Glutamatergic neuron (in vitro differentiated cells): ENCODE measurements at regions not wholly inside any gene's neighbourhood (a gene's known extent, or its start where the extent isn't known, plus 50 kb on each side); places are given as distances from the start of the nearest gene placed in this dataset.

Experiments used
- DNase-seq: peaks from one replicate; pipeline ENCODE4 v3.0.0; 2022
- H3K27ac Mint-ChIP-seq: one replicate; pipeline ENCODE4 v1.8.0; 2020; ENCODE audit warnings: mild to moderate bottlenecking, mixed read lengths, inconsistent platforms; ENCODE audit not compliant: unreplicated experiment
- H3K27me3 Mint-ChIP-seq: one replicate; pipeline ENCODE4 v1.8.0; 2020; ENCODE audit warnings: mild to moderate bottlenecking, moderate library complexity, mixed read lengths, inconsistent platforms; ENCODE audit not compliant: unreplicated experiment
- H3K36me3 Mint-ChIP-seq: one replicate; pipeline ENCODE4 v1.8.0; 2020; ENCODE audit warnings: mild to moderate bottlenecking, mixed read lengths, inconsistent platforms; ENCODE audit not compliant: unreplicated experiment
- H3K4me1 Mint-ChIP-seq: one replicate; pipeline ENCODE4 v1.8.0; 2020; ENCODE audit warnings: mild to moderate bottlenecking, low read depth, mixed read lengths, inconsistent platforms; ENCODE audit not compliant: unreplicated experiment
- H3K4me3 Mint-ChIP-seq: one replicate; pipeline ENCODE4 v1.8.0; 2020; ENCODE audit warnings: mild to moderate bottlenecking, mixed read lengths, inconsistent platforms; ENCODE audit not compliant: unreplicated experiment
- H3K9me3 Mint-ChIP-seq: one replicate; pipeline ENCODE4 v1.8.0; 2020; ENCODE audit warnings: mild to moderate bottlenecking, moderate library complexity, mixed read lengths, inconsistent platforms; ENCODE audit not compliant: unreplicated experiment
- CTCF ChIP-seq: fragments of 200-600 bp; sonication (generic); IDR thresholded peaks from one replicate; pipeline ENCODE4 v1.5.0; 2021; ENCODE audit not compliant: partially characterized antibody, unreplicated experiment

- H3K27ac Mint-ChIP-seq: no peak overlapping the region
- no peak for DNase-seq
- H3K27me3 Mint-ChIP-seq: no peaks in the 10 kb centered on the region
- H3K4me1 Mint-ChIP-seq: no peaks in the 10 kb centered on the region
- no peak overlapping the region for H3K4me3 Mint-ChIP-seq
- no peaks in the 10 kb centered on the region for H3K9me3 Mint-ChIP-seq
- TF ChIP-seq CTCF: no peak
- no peaks in the 10 kb centered on the region for H3K36me3 Mint-ChIP-seq
Observed at GRCh38 chr11:42253156-42253555, 793.7 kb upstream of the LRRC4C start.

- Mint-ChIP-seq H3K4me1 (no peaks in the 10 kb centered on the region), H3K4me3 (no peak overlapping the region), H3K27me3 (no peaks in the 10 kb centered on the region), H3K9me3 (no peaks in the 10 kb centered on the region), H3K27ac (no peak overlapping the region), H3K36me3 (no peaks in the 10 kb centered on the region)
- no peak for TF ChIP-seq CTCF
- no peak for DNase-seq
Observed at GRCh38 chr11:42255906-42256305, 796.5 kb upstream of the LRRC4C start.

DNA sequence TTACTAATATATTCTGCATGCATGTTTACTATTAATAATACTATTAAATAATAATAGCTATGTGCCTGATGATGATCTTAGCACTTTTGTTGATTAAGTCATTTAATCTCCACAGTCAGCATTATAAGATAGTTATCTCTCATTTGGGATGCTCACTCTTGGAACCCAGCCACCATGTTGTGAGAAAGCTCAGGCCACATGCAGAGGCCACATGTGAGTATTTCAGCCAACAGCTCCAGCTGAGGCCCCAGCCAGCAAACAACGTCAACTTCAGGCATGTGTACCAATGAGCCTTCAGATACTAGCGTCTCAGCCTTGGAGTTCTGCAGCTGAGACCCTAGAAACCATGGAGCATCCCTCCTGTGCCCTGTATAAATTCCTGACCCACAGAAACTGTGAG, 798.1 kb upstream of the LRRC4C start:
- no peaks in the 10 kb centered on the region for H3K9me3 Mint-ChIP-seq
- H3K4me3 Mint-ChIP-seq: no peak overlapping the region
- TF ChIP-seq CTCF: no peak
- DNase-seq: no peak
- H3K27ac Mint-ChIP-seq: no peak overlapping the region
- H3K4me1 Mint-ChIP-seq: no peaks in the 10 kb centered on the region
- H3K27me3 Mint-ChIP-seq: no peaks in the 10 kb centered on the region
- no peaks in the 10 kb centered on the region for H3K36me3 Mint-ChIP-seq

- TF ChIP-seq CTCF: no peak
- Mint-ChIP-seq H3K27ac (no peak overlapping the region), H3K4me3 (no peak overlapping the region), H3K36me3 (no peaks in the 10 kb centered on the region), H3K27me3 (peaks cover 1% of the 10 kb centered on the region), H3K4me1 (no peaks in the 10 kb centered on the region), H3K9me3 (no peaks in the 10 kb centered on the region)
- no peak for DNase-seq
Observed at GRCh38 chr11:42265072-42265471, 805.6 kb upstream of the LRRC4C start.

DNA sequence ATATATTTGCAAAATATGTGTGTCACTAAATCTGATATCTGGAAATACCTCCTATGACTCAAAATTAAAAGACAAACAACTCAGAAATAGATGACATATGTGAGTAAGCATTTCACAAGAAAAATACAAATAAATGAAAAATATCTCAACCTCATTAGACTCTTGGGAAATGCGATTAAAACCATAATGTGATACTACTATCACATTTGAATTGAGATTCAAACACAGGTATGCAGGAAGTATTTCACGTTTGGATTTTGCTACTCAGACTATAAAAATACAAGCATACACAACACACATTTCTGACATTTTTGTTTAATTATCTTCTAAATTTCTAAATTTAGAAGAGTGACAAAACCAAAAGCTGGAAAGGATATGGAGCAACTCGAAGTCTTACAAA, 811.9 kb upstream of the LRRC4C start:
- H3K4me3 Mint-ChIP-seq: no peak overlapping the region
- H3K27ac Mint-ChIP-seq: no peak overlapping the region
- H3K27me3 Mint-ChIP-seq: peaks cover 1% of the 10 kb centered on the region
- TF ChIP-seq CTCF: no peak
- no peaks in the 10 kb centered on the region for H3K4me1 Mint-ChIP-seq
- DNase-seq: no peak
- H3K36me3 Mint-ChIP-seq: no peaks in the 10 kb centered on the region
- H3K9me3 Mint-ChIP-seq: no peaks in the 10 kb centered on the region
